22Rv1 (cell line): ENCODE measurements at regions not wholly inside any gene's neighbourhood (a gene's known extent, or its start where the extent isn't known, plus 50 kb on each side); places are given as distances from the start of the nearest gene placed in this dataset.

ENCODE experiments used
- ZFX ChIP-seq: fragments of 450-650 bp; IDR thresholded peaks from 2 replicates; pipeline ENCODE4 v1.6.1; 2017; ENCODE audit warnings: antibody characterized with exemption, borderline replicate concordance
- TF ChIP-seq, protein P1 (sequence below): fragments of 450-650 bp; IDR thresholded peaks from 2 replicates; pipeline ENCODE4 v1.5.1; 2017; ENCODE audit warnings: mild to moderate bottlenecking

DNA sequence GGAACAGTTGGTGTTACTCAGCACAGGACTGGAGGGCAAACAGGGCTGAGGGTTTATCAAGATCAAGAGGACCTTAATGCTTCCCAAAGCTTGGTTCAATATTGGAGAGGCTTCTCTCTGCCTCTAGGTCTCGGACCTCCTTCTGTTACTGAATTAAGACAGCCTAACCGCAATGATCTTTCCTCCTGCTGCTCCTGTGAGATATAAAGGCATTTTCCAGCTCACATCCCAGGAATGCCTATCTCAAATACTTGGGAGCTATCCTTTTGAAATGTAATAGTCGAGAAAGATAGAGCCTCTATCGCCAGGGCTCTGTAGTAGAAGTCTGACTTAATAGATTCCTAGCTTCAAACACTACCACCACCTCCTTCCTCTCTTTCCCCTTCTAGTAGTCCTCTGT is 1475.0 kb downstream of the SLITRK1 start:
- TF ChIP-seq, protein P1, sequence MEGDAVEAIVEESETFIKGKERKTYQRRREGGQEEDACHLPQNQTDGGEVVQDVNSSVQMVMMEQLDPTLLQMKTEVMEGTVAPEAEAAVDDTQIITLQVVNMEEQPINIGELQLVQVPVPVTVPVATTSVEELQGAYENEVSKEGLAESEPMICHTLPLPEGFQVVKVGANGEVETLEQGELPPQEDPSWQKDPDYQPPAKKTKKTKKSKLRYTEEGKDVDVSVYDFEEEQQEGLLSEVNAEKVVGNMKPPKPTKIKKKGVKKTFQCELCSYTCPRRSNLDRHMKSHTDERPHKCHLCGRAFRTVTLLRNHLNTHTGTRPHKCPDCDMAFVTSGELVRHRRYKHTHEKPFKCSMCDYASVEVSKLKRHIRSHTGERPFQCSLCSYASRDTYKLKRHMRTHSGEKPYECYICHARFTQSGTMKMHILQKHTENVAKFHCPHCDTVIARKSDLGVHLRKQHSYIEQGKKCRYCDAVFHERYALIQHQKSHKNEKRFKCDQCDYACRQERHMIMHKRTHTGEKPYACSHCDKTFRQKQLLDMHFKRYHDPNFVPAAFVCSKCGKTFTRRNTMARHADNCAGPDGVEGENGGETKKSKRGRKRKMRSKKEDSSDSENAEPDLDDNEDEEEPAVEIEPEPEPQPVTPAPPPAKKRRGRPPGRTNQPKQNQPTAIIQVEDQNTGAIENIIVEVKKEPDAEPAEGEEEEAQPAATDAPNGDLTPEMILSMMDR = no peak
- no peak for TF ChIP-seq ZFX
